ENCODE measurements at regions not wholly inside any gene's neighbourhood (a gene's known extent, or its start where the extent isn't known, plus 50 kb on each side); places are given as distances from the start of the nearest gene placed in this dataset.

GRCh38 chr3:3577823-3578222 lies 221.4 kb upstream of the LRRN1 start:
- Histone ChIP-seq H3K4me3 (no peak overlapping the region), H3K27me3 (no peaks in the 10 kb centered on the region), H3K27ac (no peak overlapping the region), H3K9me3 (no peaks in the 10 kb centered on the region), H3K4me1 (no peaks in the 10 kb centered on the region), H3K36me3 (no peaks in the 10 kb centered on the region)
- DNase-seq, result no peak
- TF ChIP-seq POLR2A (IDR thresholded peaks at IDR 0.05) (no peak), EP300 (IDR thresholded peaks at IDR 0.05; ENCODE audit: low read depth) (no peak), POLR2AphosphoS5 (IDR thresholded peaks at IDR 0.05) (no peak)
- TF ChIP-seq, protein P1, sequence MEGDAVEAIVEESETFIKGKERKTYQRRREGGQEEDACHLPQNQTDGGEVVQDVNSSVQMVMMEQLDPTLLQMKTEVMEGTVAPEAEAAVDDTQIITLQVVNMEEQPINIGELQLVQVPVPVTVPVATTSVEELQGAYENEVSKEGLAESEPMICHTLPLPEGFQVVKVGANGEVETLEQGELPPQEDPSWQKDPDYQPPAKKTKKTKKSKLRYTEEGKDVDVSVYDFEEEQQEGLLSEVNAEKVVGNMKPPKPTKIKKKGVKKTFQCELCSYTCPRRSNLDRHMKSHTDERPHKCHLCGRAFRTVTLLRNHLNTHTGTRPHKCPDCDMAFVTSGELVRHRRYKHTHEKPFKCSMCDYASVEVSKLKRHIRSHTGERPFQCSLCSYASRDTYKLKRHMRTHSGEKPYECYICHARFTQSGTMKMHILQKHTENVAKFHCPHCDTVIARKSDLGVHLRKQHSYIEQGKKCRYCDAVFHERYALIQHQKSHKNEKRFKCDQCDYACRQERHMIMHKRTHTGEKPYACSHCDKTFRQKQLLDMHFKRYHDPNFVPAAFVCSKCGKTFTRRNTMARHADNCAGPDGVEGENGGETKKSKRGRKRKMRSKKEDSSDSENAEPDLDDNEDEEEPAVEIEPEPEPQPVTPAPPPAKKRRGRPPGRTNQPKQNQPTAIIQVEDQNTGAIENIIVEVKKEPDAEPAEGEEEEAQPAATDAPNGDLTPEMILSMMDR (IDR thresholded peaks at IDR 0.05), result no peak
- WGBS, 2 donors (ENCODE audit: low coverage in 1 of 2), result 91 to 93% methylated on average over 5 to 13 of the region's 13 CpGs
- intact Hi-C loops (cut with DNase I; ENCODE audit: low total_unique reads) (no loop called here), in situ Hi-C loops (cut with MboI; ENCODE audit: low pct_ligation_motif_present in 1 of 4, low pct_unique_long_range_greater_than_20kb in 1 of 4, low sequenced_read_pairs in 3 of 4) (no loop called here)

DNA sequence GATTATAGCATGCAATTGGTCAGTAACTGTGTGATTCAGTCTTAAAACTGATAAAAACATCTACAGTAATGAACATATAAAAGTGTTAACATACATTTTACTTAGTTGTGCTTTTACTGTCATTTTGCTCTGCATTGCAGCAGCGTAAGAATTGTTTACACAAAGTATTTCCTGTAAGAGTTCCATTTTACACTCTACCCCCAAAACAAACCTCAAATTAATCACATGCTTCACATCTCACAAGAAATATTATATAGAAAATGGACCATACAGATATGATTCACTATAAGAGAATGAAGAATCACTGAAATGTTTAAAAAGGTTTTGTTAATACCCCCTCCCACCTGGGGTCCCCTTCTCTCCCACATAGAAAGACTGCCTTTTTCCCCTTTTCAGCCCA lies 225.9 kb upstream of the LRRN1 start:
- no peak for DNase-seq
- H3K9me3 ChIP-seq, result no peaks in the 10 kb centered on the region
- TF ChIP-seq, protein P1 (IDR thresholded peaks at IDR 0.05), result no peak
- TF ChIP-seq POLR2A (IDR thresholded peaks at IDR 0.05), result no peak
- TF ChIP-seq EP300 (IDR thresholded peaks at IDR 0.05; ENCODE audit: low read depth), result no peak
- TF ChIP-seq POLR2AphosphoS5 (IDR thresholded peaks at IDR 0.05), result no peak
- H3K27me3 ChIP-seq, result no peaks in the 10 kb centered on the region
- in situ Hi-C loops (cut with MboI; ENCODE audit: low pct_ligation_motif_present in 1 of 4, low pct_unique_long_range_greater_than_20kb in 1 of 4, low sequenced_read_pairs in 3 of 4), result no loop called here
- WGBS, 2 donors (ENCODE audit: low coverage in 1 of 2), result 50 to 57% methylated on average over 1 of the region's 1 CpG
- intact Hi-C loops (cut with DNase I; ENCODE audit: low total_unique reads), result loop anchor here (5.0 kb wide), 1 partner anchor 304 kb away; no protein-coding TSS in a partner anchor
- H3K27ac ChIP-seq, result no peak overlapping the region
- H3K4me1 ChIP-seq, result no peaks in the 10 kb centered on the region
- H3K4me3 ChIP-seq, result no peak overlapping the region
- H3K36me3 ChIP-seq, result no peaks in the 10 kb centered on the region

DNA sequence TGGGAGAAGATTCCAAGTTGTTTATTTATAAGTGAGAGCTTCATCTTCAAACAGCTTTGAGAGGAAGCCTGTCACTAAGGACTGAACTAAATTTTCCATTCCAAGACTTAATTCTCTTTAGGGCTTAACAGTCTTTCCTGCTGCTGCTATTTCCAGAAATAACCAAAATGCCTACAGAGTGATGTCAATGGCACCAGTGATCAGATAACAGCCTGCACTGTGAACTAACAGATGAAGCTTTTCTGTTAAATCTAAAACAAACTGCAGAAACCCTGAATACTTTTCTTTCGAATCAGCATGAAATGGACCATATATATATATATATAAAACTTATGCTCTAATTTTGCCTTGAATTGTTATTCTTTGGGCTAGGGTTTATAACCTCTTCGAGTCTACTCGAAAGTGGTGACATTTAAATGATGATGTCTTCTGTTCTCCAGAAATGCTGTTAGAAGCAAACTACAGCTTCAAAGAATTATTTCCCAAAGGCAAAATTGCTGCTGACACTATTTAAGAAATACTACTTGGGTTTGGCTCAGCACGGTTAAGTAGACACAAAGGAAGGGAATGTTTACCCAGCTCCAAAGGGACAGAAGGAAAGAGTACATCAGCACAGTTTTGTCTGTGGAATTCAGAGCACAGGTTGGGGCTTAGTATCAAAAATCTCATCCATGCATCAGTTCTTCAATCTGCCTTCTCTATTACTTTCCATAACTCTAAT lies 238.5 kb upstream of the LRRN1 start:
- Histone ChIP-seq H3K36me3 (no peaks in the 10 kb centered on the region), H3K9me3 (no peaks in the 10 kb centered on the region), H3K4me1 (no peaks in the 10 kb centered on the region), H3K27ac (no peak overlapping the region), H3K4me3 (no peak overlapping the region), H3K27me3 (no peaks in the 10 kb centered on the region)
- no peak for DNase-seq
- WGBS, 2 donors (ENCODE audit: low coverage in 1 of 2), result 66 to 67% methylated on average over 4 of the region's 4 CpGs
- TF ChIP-seq, protein P1 (IDR thresholded peaks at IDR 0.05), result no peak
- TF ChIP-seq EP300 (IDR thresholded peaks at IDR 0.05; ENCODE audit: low read depth), result no peak
- in situ Hi-C loops (cut with MboI; ENCODE audit: low pct_ligation_motif_present in 1 of 4, low pct_unique_long_range_greater_than_20kb in 1 of 4, low sequenced_read_pairs in 3 of 4) (no loop called here), intact Hi-C loops (cut with DNase I; ENCODE audit: low total_unique reads) (no loop called here)

GRCh38 chr3:3559786-3560185 lies 239.4 kb upstream of the LRRN1 start:
- intact Hi-C loops (cut with DNase I; ENCODE audit: low total_unique reads) (no loop called here), in situ Hi-C loops (cut with MboI; ENCODE audit: low pct_ligation_motif_present in 1 of 4, low pct_unique_long_range_greater_than_20kb in 1 of 4, low sequenced_read_pairs in 3 of 4) (no loop called here)
- DNase-seq, result no peak
- no peak for TF ChIP-seq EP300 (IDR thresholded peaks at IDR 0.05; ENCODE audit: low read depth)
- TF ChIP-seq POLR2A (IDR thresholded peaks at IDR 0.05), result no peak
- TF ChIP-seq, protein P1 (IDR thresholded peaks at IDR 0.05), result no peak
- TF ChIP-seq POLR2AphosphoS5 (IDR thresholded peaks at IDR 0.05), result no peak
- Histone ChIP-seq H3K4me3 (no peak overlapping the region), H3K36me3 (no peaks in the 10 kb centered on the region), H3K4me1 (no peaks in the 10 kb centered on the region), H3K27me3 (no peaks in the 10 kb centered on the region), H3K27ac (no peak overlapping the region), H3K9me3 (no peaks in the 10 kb centered on the region)
- 73 to 93% methylated on average over 2 of the region's 2 CpGs for whole genome bisulfite sequencing, 2 donors (ENCODE audit: low coverage in 1 of 2)

Measured in transverse colon (tissue), 4 donors.